HepG2 (cell line): ENCODE measurements at regions not wholly inside any gene's neighbourhood (a gene's known extent, or its start where the extent isn't known, plus 50 kb on each side); places are given as distances from the start of the nearest gene placed in this dataset.
A peak's percentile ranks its signal among the peaks of the same experiment; 100 is the strongest.

Source experiments
- ARHGAP35 ChIP-seq: sonication (generic); formaldehyde crosslinking; IDR thresholded peaks from 2 replicates; pipeline ENCODE4 v1.9.0; 2022; ENCODE audit warnings: mild to moderate bottlenecking, inconsistent platforms, moderate library complexity, missing genetic modification reagents, borderline replicate concordance
- ARNT2 ChIP-seq: sonication (generic); formaldehyde crosslinking; IDR thresholded peaks from 2 replicates; pipeline ENCODE4 v1.8.0; 2022; ENCODE audit warnings: mild to moderate bottlenecking, low read depth, missing genetic modification reagents, moderate library complexity
- ARNTL ChIP-seq: sonication (generic); formaldehyde crosslinking; IDR thresholded peaks from 2 replicates; pipeline ENCODE4 v1.4.0; 2020; ENCODE audit warnings: mild to moderate bottlenecking, missing genetic modification reagents
- CBFB ChIP-seq: sonication (generic); formaldehyde crosslinking; IDR thresholded peaks from 2 replicates; pipeline ENCODE4 v1.4.0; 2020; ENCODE audit warnings: missing genetic modification reagents
- ELF4 ChIP-seq: sonication (generic); formaldehyde crosslinking; IDR thresholded peaks from 2 replicates; pipeline ENCODE4 v1.5.0; 2020; ENCODE audit warnings: missing genetic modification reagents, mild to moderate bottlenecking, moderate library complexity, borderline replicate concordance
- FOXC1 ChIP-seq: sonication (generic); formaldehyde crosslinking; IDR thresholded peaks from 2 replicates; pipeline ENCODE4 v1.8.0; 2022; ENCODE audit warnings: mild to moderate bottlenecking, missing genetic modification reagents, borderline replicate concordance
- JUND ChIP-seq: sonication (generic); formaldehyde crosslinking; IDR thresholded peaks from 2 replicates; pipeline ENCODE4 v1.8.0; 2022; ENCODE audit warnings: mild to moderate bottlenecking, missing genetic modification reagents
- MIER2 ChIP-seq: IDR thresholded peaks from 2 replicates; pipeline ENCODE4 v1.6.1; 2016; ENCODE audit warnings: missing biosample characterization, missing genetic modification reagents
- MXD1 ChIP-seq: sonication (generic); formaldehyde crosslinking; IDR thresholded peaks from 2 replicates; pipeline ENCODE4 v1.4.0; 2020; ENCODE audit warnings: mild to moderate bottlenecking, missing genetic modification reagents
- NCOA1 ChIP-seq: sonication (generic); formaldehyde crosslinking; IDR thresholded peaks from 2 replicates; pipeline ENCODE4 v1.9.0; 2021; ENCODE audit warnings: missing genetic modification reagents
- NFATC3 ChIP-seq: sonication (generic); formaldehyde crosslinking; IDR thresholded peaks from 2 replicates; pipeline ENCODE4 v1.5.1; 2020; ENCODE audit warnings: mild to moderate bottlenecking, missing genetic modification reagents
- SRSF4 ChIP-seq: fragments of 200-400 bp; formaldehyde crosslinking; IDR thresholded peaks from one replicate; pipeline ENCODE4 v1.6.1; 2018; ENCODE audit warnings: mild to moderate bottlenecking, low read depth, low read length, moderate library complexity; ENCODE audit not compliant: poor library complexity, severe bottlenecking
- TAF15 ChIP-seq: fragments of 200-400 bp; formaldehyde crosslinking; IDR thresholded peaks from one replicate; pipeline ENCODE4 v1.6.1; 2018; ENCODE audit warnings: mild to moderate bottlenecking, low read depth, low read length; ENCODE audit not compliant: poor library complexity, severe bottlenecking
- TBL1XR1 ChIP-seq: fragments of 150-350 bp; IDR thresholded peaks from 2 replicates; pipeline ENCODE4 v1.6.1; 2014; ENCODE audit warnings: borderline replicate concordance, low read length; ENCODE audit not compliant: partially characterized antibody
- ZBTB7B ChIP-seq: sonication (generic); formaldehyde crosslinking; IDR thresholded peaks from 2 replicates; pipeline ENCODE4 v1.4.0; 2020; ENCODE audit warnings: missing genetic modification reagents
- ZMYM2 ChIP-seq: sonication (generic); formaldehyde crosslinking; IDR thresholded peaks from 2 replicates; pipeline ENCODE4 v1.8.0; 2022; ENCODE audit warnings: mild to moderate bottlenecking, missing genetic modification reagents
- ZNF232 ChIP-seq: sonication (generic); formaldehyde crosslinking; IDR thresholded peaks from 2 replicates; pipeline ENCODE4 v1.4.0; 2020; ENCODE audit warnings: missing genetic modification reagents, borderline replicate concordance
- ZNF331 ChIP-seq: sonication (generic); formaldehyde crosslinking; IDR thresholded peaks from 2 replicates; pipeline ENCODE4 v1.4.0; 2020; ENCODE audit warnings: missing genetic modification reagents
- ZNF335 ChIP-seq: sonication (generic); formaldehyde crosslinking; IDR thresholded peaks from 2 replicates; pipeline ENCODE4 v1.4.0; 2020; ENCODE audit warnings: missing genetic modification reagents
- ZNF367 ChIP-seq: sonication (generic); formaldehyde crosslinking; IDR thresholded peaks from 2 replicates; pipeline ENCODE4 v1.4.0; 2020; ENCODE audit warnings: missing genetic modification reagents, borderline replicate concordance
- ZNF460 ChIP-seq: sonication (generic); formaldehyde crosslinking; IDR thresholded peaks from 2 replicates; pipeline ENCODE4 v1.5.1; 2020; ENCODE audit warnings: missing genetic modification reagents, mild to moderate bottlenecking, borderline replicate concordance
- ZSCAN9 ChIP-seq: IDR thresholded peaks from 2 replicates; pipeline ENCODE4 v1.6.1; 2016; ENCODE audit warnings: borderline replicate concordance
- TF ChIP-seq, protein P1 (sequence below): sonication (generic); formaldehyde crosslinking; IDR thresholded peaks from 2 replicates; pipeline ENCODE4 v1.5.0; 2020; ENCODE audit warnings: missing genetic modification reagents
- TF ChIP-seq, protein P2 (sequence below): fragments of 450-650 bp; IDR thresholded peaks from 2 replicates; pipeline ENCODE4 v1.6.1; 2016
- TF ChIP-seq, protein P3 (sequence below): sonication (generic); formaldehyde crosslinking; IDR thresholded peaks from 2 replicates; pipeline ENCODE4 v1.4.0; 2020; ENCODE audit warnings: missing genetic modification reagents; ENCODE audit errors: not compliant biosample characterization
- TF ChIP-seq, protein P4 (sequence below): sonication (generic); formaldehyde crosslinking; IDR thresholded peaks from 2 replicates; pipeline ENCODE4 v1.5.0; 2020; ENCODE audit warnings: missing genetic modification reagents, mild to moderate bottlenecking, borderline replicate concordance

DNA sequence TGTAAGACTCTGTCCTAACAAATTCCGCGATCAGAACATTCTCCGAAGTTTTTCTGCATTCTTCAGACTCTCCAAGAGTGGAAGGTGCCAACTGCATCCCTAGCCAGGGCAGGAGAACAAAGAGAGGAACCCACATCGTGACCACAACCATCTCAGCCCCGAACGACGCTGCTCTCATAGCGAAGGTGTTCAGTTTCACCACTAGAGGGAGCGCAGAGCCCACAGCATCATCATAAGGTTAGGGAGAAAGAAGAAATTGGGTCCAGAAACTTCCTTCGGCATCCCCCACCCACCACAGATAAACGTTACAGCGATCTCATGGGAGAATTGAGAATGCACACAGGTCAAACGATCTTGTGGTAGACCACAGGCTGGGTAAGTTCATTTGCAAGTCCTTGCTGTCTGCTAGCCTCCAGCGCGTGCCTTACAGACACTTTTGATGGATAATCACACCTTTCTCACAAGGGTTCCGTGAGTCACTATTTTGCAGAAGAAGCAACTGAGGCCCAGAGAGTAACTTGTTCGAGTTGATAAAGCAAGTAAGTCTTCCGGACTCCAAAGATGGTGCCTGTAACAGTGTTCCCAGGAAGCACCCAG lies 53.7 kb upstream of the ARL4C start (continued):
- TF ChIP-seq ZSCAN9 (CRISPR knock-in tag) (no peak), ZNF460 (CRISPR knock-in tag) (no peak), NFATC3 (CRISPR knock-in tag) (peak; percentile 7; the same call in 1 of the 2 replicates), ELF4 (no peak), ZNF331 (peak; percentile 41; the same call in 1 of the 2 replicates), TAF15 (no peak), FOXC1 (peak; percentile 90), ZBTB7B (CRISPR knock-in tag) (0 out of 2 replicates have a peak, but pooled peaks have one; percentile 33), MXD1 (CRISPR knock-in tag) (no peak), ARHGAP35 (no peak), ZNF335 (CRISPR knock-in tag) (no peak), NCOA1 (CRISPR knock-in tag) (no peak), ARNTL (CRISPR knock-in tag) (0 out of 2 replicates have a peak, but pooled peaks have one; percentile 12), CBFB (CRISPR knock-in tag) (peak; percentile 75; the same call in 1 of the 2 replicates), ZNF232 (CRISPR knock-in tag) (no peak), SRSF4 (no peak), TBL1XR1 (no peak), ZNF367 (CRISPR knock-in tag) (no peak), MIER2 (0 out of 2 replicates have a peak, but pooled peaks have one; percentile 13), JUND (CRISPR knock-in tag) (peak; percentile 55; the same call in 1 of the 2 replicates), ARNT2 (CRISPR knock-in tag) (no peak), ZMYM2 (CRISPR knock-in tag) (no peak)
- TF ChIP-seq, protein P1, sequence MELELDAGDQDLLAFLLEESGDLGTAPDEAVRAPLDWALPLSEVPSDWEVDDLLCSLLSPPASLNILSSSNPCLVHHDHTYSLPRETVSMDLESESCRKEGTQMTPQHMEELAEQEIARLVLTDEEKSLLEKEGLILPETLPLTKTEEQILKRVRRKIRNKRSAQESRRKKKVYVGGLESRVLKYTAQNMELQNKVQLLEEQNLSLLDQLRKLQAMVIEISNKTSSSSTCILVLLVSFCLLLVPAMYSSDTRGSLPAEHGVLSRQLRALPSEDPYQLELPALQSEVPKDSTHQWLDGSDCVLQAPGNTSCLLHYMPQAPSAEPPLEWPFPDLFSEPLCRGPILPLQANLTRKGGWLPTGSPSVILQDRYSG (CRISPR knock-in tag): no peak
- TF ChIP-seq, protein P2, sequence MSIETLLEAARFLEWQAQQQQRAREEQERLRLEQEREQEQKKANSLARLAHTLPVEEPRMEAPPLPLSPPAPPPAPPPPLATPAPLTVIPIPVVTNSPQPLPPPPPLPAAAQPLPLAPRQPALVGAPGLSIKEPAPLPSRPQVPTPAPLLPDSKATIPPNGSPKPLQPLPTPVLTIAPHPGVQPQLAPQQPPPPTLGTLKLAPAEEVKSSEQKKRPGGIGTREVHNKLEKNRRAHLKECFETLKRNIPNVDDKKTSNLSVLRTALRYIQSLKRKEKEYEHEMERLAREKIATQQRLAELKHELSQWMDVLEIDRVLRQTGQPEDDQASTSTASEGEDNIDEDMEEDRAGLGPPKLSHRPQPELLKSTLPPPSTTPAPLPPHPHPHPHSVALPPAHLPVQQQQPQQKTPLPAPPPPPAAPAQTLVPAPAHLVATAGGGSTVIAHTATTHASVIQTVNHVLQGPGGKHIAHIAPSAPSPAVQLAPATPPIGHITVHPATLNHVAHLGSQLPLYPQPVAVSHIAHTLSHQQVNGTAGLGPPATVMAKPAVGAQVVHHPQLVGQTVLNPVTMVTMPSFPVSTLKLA: no peak
- TF ChIP-seq, protein P3, sequence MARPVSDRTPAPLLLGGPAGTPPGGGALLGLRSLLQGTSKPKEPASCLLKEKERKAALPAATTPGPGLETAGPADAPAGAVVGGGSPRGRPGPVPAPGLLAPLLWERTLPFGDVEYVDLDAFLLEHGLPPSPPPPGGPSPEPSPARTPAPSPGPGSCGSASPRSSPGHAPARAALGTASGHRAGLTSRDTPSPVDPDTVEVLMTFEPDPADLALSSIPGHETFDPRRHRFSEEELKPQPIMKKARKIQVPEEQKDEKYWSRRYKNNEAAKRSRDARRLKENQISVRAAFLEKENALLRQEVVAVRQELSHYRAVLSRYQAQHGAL (CRISPR knock-in tag): no peak
- TF ChIP-seq, protein P4, sequence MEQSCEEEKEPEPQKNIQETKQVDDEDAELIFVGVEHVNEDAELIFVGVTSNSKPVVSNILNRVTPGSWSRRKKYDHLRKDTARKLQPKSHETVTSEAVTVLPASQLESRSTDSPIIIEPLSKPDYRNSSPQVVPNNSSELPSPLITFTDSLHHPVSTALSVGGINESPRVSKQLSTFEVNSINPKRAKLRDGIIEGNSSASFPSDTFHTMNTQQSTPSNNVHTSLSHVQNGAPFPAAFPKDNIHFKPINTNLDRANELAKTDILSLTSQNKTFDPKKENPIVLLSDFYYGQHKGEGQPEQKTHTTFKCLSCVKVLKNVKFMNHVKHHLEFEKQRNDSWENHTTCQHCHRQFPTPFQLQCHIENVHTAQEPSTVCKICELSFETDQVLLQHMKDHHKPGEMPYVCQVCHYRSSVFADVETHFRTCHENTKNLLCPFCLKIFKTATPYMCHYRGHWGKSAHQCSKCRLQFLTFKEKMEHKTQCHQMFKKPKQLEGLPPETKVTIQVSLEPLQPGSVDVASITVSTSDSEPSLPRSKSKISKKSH (CRISPR knock-in tag): no peak
